Right cardiac atrium (tissue), 5 donors: ENCODE measurements at regions not wholly inside any gene's neighbourhood (a gene's known extent, or its start where the extent isn't known, plus 50 kb on each side); places are given as distances from the start of the nearest gene placed in this dataset.
"Not testable (repeated sequence)": the region's sequence is repeated elsewhere in the genome, so short reads cannot be mapped to it uniquely, and the experiment has no call there.

Experiments
- ATAC-seq, 2 donors: fragments of 200-7000 bp; cut with Tn5 transposase; one replicate each; pipeline versions ENCODE4 v1.8.0 to v1.9.1; 2020; ENCODE audit warnings: moderate library complexity in 2 of 2, mild to moderate bottlenecking in 1 of 2
- DNase-seq, 3 donors: peaks; one replicate each; pipeline ENCODE4 v3.0.0-alpha.2; 2020
- H3K27ac ChIP-seq: one replicate; pipeline ENCODE4 v1.5.1; 2013; ENCODE audit warnings: mild to moderate bottlenecking, low read length, control low read depth, moderate library complexity
- H3K27me3 ChIP-seq: one replicate; pipeline ENCODE4 v1.6.1; 2013; ENCODE audit not compliant: control insufficient read depth, insufficient read depth
- H3K4me1 ChIP-seq: one replicate; pipeline ENCODE4 v1.6.1; 2013; ENCODE audit warnings: low read length; ENCODE audit not compliant: control insufficient read depth, insufficient read depth
- H3K4me3 ChIP-seq: one replicate; pipeline ENCODE4 v1.5.1; 2013; ENCODE audit warnings: low read length, control low read depth
- H3K9me3 ChIP-seq: one replicate; pipeline ENCODE4 v1.6.1; 2013; ENCODE audit warnings: low read length; ENCODE audit not compliant: control insufficient read depth
- WGBS: extraction: QIAGEN DNeasy Blood & Tissue Kit; methylation state at CpG from one replicate; pipeline ENCODE4 v1.1.7; 2013; 5-methylcytosine and 5-hydroxymethylcytosine counted together
- intact Hi-C, 4 donors: fragments of 100-400 bp; cut with DNase I; formaldehyde crosslinking; loops; one replicate each; pipeline versions ENCODE4 v1.11.0 to v1.14.0; 2022 to 2023
- donor health status: healthy with polysubstance abuse.
- donor health status: DM: no; HTN: yes; CAD: no.
- donor health status: DM: no; HTN: no; CAD: no.
- donor health status: DM: no; HTN: yes; CAD: no; lungs with severe emphysema.
- donor health status: DM: yes; HTN: yes; CAD: no.

- H3K27ac ChIP-seq, DNase-seq, ATAC-seq, intact Hi-C loops, H3K9me3 ChIP-seq, H3K4me1 ChIP-seq, H3K4me3 ChIP-seq, H3K27me3 ChIP-seq: not testable (repeated sequence)
- 80% methylated on average over 10 of the region's 10 CpGs for WGBS
Measured at GRCh38 chr19:56981440-56981839, 138.3 kb upstream of the USP29 start.

- Histone ChIP-seq H3K9me3 (no peaks in the 10 kb centered on the region), H3K4me3 (no peak overlapping the region), H3K27me3 (no peaks in the 10 kb centered on the region), H3K4me1 (no peaks in the 10 kb centered on the region), H3K27ac (no peak overlapping the region)
- WGBS = 53% methylated on average over 7 of the region's 7 CpGs
- intact Hi-C loops = no loop called here
- ATAC-seq (no peak), DNase-seq (no peak)
Measured at GRCh38 chr19:56983171-56983570, 136.6 kb upstream of the USP29 start.

GRCh38 chr19:56983804-56984203 is 136.0 kb upstream of the USP29 start:
- intact Hi-C loops = no loop called here
- no peaks in the 10 kb centered on the region for H3K9me3 ChIP-seq
- H3K4me1 ChIP-seq = no peaks in the 10 kb centered on the region
- H3K4me3 ChIP-seq = no peak overlapping the region
- no peaks in the 10 kb centered on the region for H3K27me3 ChIP-seq
- no peak for ATAC-seq
- WGBS = 88% methylated on average over 3 of the region's 3 CpGs
- H3K27ac ChIP-seq = no peak overlapping the region
- no peak for DNase-seq

GRCh38 chr19:56986386-56986785 is 133.4 kb upstream of the USP29 start:
- no peak for ATAC-seq
- no peak overlapping the region for H3K27ac ChIP-seq
- H3K4me1 ChIP-seq = no peaks in the 10 kb centered on the region
- no peak for DNase-seq
- intact Hi-C loops = no loop called here
- WGBS = 68% methylated on average over 9 of the region's 9 CpGs
- H3K9me3 ChIP-seq = no peaks in the 10 kb centered on the region
- no peak overlapping the region for H3K4me3 ChIP-seq
- no peaks in the 10 kb centered on the region for H3K27me3 ChIP-seq

- intact Hi-C loops = no loop called here
- ATAC-seq (no peak), DNase-seq (no peak)
- H3K27me3 ChIP-seq = no peaks in the 10 kb centered on the region
- H3K4me3 ChIP-seq = no peak overlapping the region
- no peaks in the 10 kb centered on the region for H3K4me1 ChIP-seq
- H3K9me3 ChIP-seq = no peaks in the 10 kb centered on the region
- WGBS = 79% methylated on average over 15 of the region's 15 CpGs
- H3K27ac ChIP-seq = no peak overlapping the region
Measured at GRCh38 chr19:56987184-56987583, 132.6 kb upstream of the USP29 start.

- Histone ChIP-seq H3K27me3 (no peaks in the 10 kb centered on the region), H3K4me3 (no peak overlapping the region), H3K27ac (no peak overlapping the region), H3K9me3 (no peaks in the 10 kb centered on the region), H3K4me1 (no peaks in the 10 kb centered on the region)
- no peak for DNase-seq
- ATAC-seq = no peak
- intact Hi-C loops = no loop called here
- WGBS = 40% methylated on average over 5 of the region's 5 CpGs
Measured at GRCh38 chr19:56988299-56988698, 131.5 kb upstream of the USP29 start.

- ATAC-seq (no peak), DNase-seq (no peak)
- Histone ChIP-seq H3K4me3 (no peak overlapping the region), H3K4me1 (no peaks in the 10 kb centered on the region), H3K27ac (no peak overlapping the region), H3K9me3 (no peaks in the 10 kb centered on the region), H3K27me3 (no peaks in the 10 kb centered on the region)
- intact Hi-C loops = no loop called here
- 69% methylated on average over 7 of the region's 7 CpGs for WGBS
Measured at GRCh38 chr19:56991912-56992311, 127.9 kb upstream of the USP29 start.

GRCh38 chr19:56993851-56994250 is 125.9 kb upstream of the USP29 start:
- Histone ChIP-seq H3K27ac (no peak overlapping the region), H3K4me3 (no peak overlapping the region), H3K27me3 (no peaks in the 10 kb centered on the region), H3K9me3 (no peaks in the 10 kb centered on the region), H3K4me1 (no peaks in the 10 kb centered on the region)
- no peak for ATAC-seq
- 84% methylated on average over 8 of the region's 8 CpGs for WGBS
- intact Hi-C loops = no loop called here
- DNase-seq = no peak

- DNase-seq = no peak
- H3K27ac ChIP-seq = no peak overlapping the region
- H3K4me1 ChIP-seq = no peaks in the 10 kb centered on the region
- H3K27me3 ChIP-seq = no peaks in the 10 kb centered on the region
- no peaks in the 10 kb centered on the region for H3K9me3 ChIP-seq
- H3K4me3 ChIP-seq = no peak overlapping the region
- WGBS = 76% methylated on average over 23 of the region's 23 CpGs
- intact Hi-C loops = no loop called here
- ATAC-seq = no peak
Measured at GRCh38 chr19:56994251-56995017, 125.4 kb upstream of the USP29 start.

- H3K4me3 ChIP-seq = no peak overlapping the region
- no peak for ATAC-seq
- intact Hi-C loops = no loop called here
Measured at GRCh38 chr19:56995303-56995702, 124.5 kb upstream of the USP29 start.

GRCh38 chr19:57002195-57002601 is 117.6 kb upstream of the USP29 start:
- no peaks in the 10 kb centered on the region for H3K9me3 ChIP-seq
- no peak overlapping the region for H3K4me3 ChIP-seq
- no peak overlapping the region for H3K27ac ChIP-seq
- intact Hi-C loops = no loop called here
- WGBS = 90% methylated on average over 19 of the region's 19 CpGs
- no peaks in the 10 kb centered on the region for H3K27me3 ChIP-seq
- ATAC-seq (no peak), DNase-seq (no peak)
- H3K4me1 ChIP-seq = no peaks in the 10 kb centered on the region

More at GRCh38 chr19:56995303-56995702, 124.5 kb upstream of the USP29 start:
- no peaks in the 10 kb centered on the region for H3K27me3 ChIP-seq
- H3K4me1 ChIP-seq = no peaks in the 10 kb centered on the region
- no peak for DNase-seq
- H3K9me3 ChIP-seq = no peaks in the 10 kb centered on the region
- no peak overlapping the region for H3K27ac ChIP-seq
- 66% methylated on average over 9 of the region's 9 CpGs for WGBS

- no peak for ATAC-seq
- Histone ChIP-seq H3K9me3 (no peaks in the 10 kb centered on the region), H3K4me3 (no peak overlapping the region), H3K27me3 (no peaks in the 10 kb centered on the region), H3K27ac (no peak overlapping the region), H3K4me1 (no peaks in the 10 kb centered on the region)
- WGBS = 87% methylated on average over 15 of the region's 15 CpGs
- DNase-seq = no peak
- intact Hi-C loops = no loop called here
Measured at GRCh38 chr19:57002710-57003109, 117.1 kb upstream of the USP29 start.
